ENCODE measurements at regions not wholly inside any gene's neighbourhood (a gene's known extent, or its start where the extent isn't known, plus 50 kb on each side); places are given as distances from the start of the nearest gene placed in this dataset.

- no peak for TF ChIP-seq MXI1 (IDR thresholded peaks at IDR 0.05; ENCODE audit: borderline replicate concordance, low read depth, low read length)
- TF ChIP-seq MAFK (IDR thresholded peaks at IDR 0.05; ENCODE audit: low read depth, low read length), result no peak
- Histone ChIP-seq H3K4me1 (ENCODE audit: control insufficient read depth, insufficient read depth, low read length) (no peaks in the 10 kb centered on the region), H2BK15ac (ENCODE audit: low read depth, low read length) (no peak overlapping the region)
Measured at GRCh38 chr2:3036432-3037125, 341.0 kb downstream of the EIPR1 start.

More at GRCh38 chr2:3036432-3037125, 341.0 kb downstream of the EIPR1 start:
- Histone ChIP-seq H3K36me3 (ENCODE audit: control insufficient read depth, insufficient read depth, low read length) (no peaks in the 10 kb centered on the region), H3K4me3 (ENCODE audit: insufficient read depth, low read depth, low read length) (no peak overlapping the region), H2AFZ (replicated peaks; ENCODE audit: low read length, poor library complexity) (no peak overlapping the region), H3K9me3 (ENCODE audit: control insufficient read depth, insufficient read depth, low read length) (peaks cover 59% of the 10 kb centered on the region), H3K14ac (replicated peaks; ENCODE audit: low read depth, low read length) (no peak overlapping the region), H3K79me1 (ENCODE audit: low read depth in 1 of 2, low read length in 2 of 2) (no peaks in the 10 kb centered on the region), H3K9ac (ENCODE audit: low read depth, low read length) (no peak overlapping the region), H2AK5ac (ENCODE audit: low read depth, low read length) (no peak overlapping the region), H4K8ac (ENCODE audit: low read depth in 2 of 2, low read length in 2 of 2) (no peak overlapping the region), H3K27ac (ENCODE audit: insufficient read depth, low read length) (no peak overlapping the region), H3K18ac (ENCODE audit: low read depth, low read length) (no peak overlapping the region), H2BK5ac (ENCODE audit: low read depth, low read length, poor library complexity, severe bottlenecking) (no peak overlapping the region), H3K9me1 (ENCODE audit: insufficient read depth, low read length) (no peaks in the 10 kb centered on the region), H2BK120ac (ENCODE audit: low read depth, low read length) (no peak overlapping the region), H3K56ac (ENCODE audit: extremely low read depth, insufficient read depth, low read length) (no peak overlapping the region), H4K5ac (ENCODE audit: low read depth, low read length) (no peak overlapping the region), H2BK20ac (ENCODE audit: low read depth, low read length) (no peak overlapping the region), H3K23ac (ENCODE audit: low read depth, low read length) (no peak overlapping the region), H3K4me2 (ENCODE audit: low read depth, low read length) (no peak overlapping the region), H4K20me1 (ENCODE audit: insufficient read depth, low read length) (no peaks in the 10 kb centered on the region), H4K91ac (ENCODE audit: insufficient read depth, low read depth, low read length) (no peak overlapping the region), H3K4ac (ENCODE audit: low read depth, low read length) (no peak overlapping the region), H2AK9ac (replicated peaks; ENCODE audit: low read depth, low read length, poor library complexity) (no peak overlapping the region), H3K27me3 (ENCODE audit: control insufficient read depth, insufficient read depth, low read length) (no peaks in the 10 kb centered on the region)
- no CpG with 5 or more reads among the region's 18 CpGs for WGBS, 2 experiments (ENCODE audit: extremely low coverage in 2 of 2, insufficient read length in 1 of 2)
- ATAC-seq (ENCODE audit: low read depth) (no peak), DNase-seq (no peak)
- in situ Hi-C loops (cut with MboI; ENCODE audit: low sequenced_read_pairs) (no loop called here), intact Hi-C loops (cut with micrococcal nuclease) (no loop called here), dilution Hi-C loops (cut with HindIII; ENCODE audit: low sequenced_read_pairs, unreplicated experiment) (no loop called here)
- CTCF ChIA-PET, result no interaction called here
- POLR2A ChIA-PET (ENCODE audit: unreplicated experiment), result no interaction called here
- no TSS peak for BruUV-seq (replicated peaks)
